ENCODE measurements at regions not wholly inside any gene's neighbourhood (a gene's known extent, or its start where the extent isn't known, plus 50 kb on each side); places are given as distances from the start of the nearest gene placed in this dataset.

DNA sequence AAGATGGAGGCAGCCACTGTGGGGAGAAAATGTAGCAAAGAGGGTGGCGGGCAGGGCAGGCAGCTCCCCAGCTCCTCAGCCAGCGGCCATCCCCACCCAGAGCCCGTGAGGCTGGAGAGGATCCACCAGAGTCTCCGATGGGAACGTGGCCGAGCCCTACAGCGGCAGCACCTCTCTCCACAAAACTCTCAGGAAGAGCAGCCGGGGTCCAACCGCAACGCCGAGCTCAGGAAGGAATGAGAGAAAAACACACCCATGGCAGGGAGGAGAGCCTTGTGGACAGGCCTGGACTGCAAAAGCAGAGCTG lies 54.0 kb upstream of the ADGRA1 start:
- TF ChIP-seq, protein P1, sequence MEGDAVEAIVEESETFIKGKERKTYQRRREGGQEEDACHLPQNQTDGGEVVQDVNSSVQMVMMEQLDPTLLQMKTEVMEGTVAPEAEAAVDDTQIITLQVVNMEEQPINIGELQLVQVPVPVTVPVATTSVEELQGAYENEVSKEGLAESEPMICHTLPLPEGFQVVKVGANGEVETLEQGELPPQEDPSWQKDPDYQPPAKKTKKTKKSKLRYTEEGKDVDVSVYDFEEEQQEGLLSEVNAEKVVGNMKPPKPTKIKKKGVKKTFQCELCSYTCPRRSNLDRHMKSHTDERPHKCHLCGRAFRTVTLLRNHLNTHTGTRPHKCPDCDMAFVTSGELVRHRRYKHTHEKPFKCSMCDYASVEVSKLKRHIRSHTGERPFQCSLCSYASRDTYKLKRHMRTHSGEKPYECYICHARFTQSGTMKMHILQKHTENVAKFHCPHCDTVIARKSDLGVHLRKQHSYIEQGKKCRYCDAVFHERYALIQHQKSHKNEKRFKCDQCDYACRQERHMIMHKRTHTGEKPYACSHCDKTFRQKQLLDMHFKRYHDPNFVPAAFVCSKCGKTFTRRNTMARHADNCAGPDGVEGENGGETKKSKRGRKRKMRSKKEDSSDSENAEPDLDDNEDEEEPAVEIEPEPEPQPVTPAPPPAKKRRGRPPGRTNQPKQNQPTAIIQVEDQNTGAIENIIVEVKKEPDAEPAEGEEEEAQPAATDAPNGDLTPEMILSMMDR (IDR thresholded peaks at IDR 0.05) = no peak
- no peak for TF ChIP-seq POLR2A (IDR thresholded peaks at IDR 0.05)
